Kasumi-1 (cell line): ENCODE measurements at regions not wholly inside any gene's neighbourhood (a gene's known extent, or its start where the extent isn't known, plus 50 kb on each side); places are given as distances from the start of the nearest gene placed in this dataset.
A peak's percentile ranks its signal among the peaks of the same experiment; 100 is the strongest.
"Not testable (repeated sequence)": the region's sequence is repeated elsewhere in the genome, so short reads cannot be mapped to it uniquely, and the experiment has no call there.

Experiments used
- DNase-seq, 2 experiments: peaks; one replicate each; lab custom pipeline; 2025; lab: John Stamatoyannopoulos, UW

GRCh38 chr4:108458681-108459080 lies 161.7 kb upstream of the RPL34 start:
- DNase-seq: peak; percentile 74 to 77

DNA sequence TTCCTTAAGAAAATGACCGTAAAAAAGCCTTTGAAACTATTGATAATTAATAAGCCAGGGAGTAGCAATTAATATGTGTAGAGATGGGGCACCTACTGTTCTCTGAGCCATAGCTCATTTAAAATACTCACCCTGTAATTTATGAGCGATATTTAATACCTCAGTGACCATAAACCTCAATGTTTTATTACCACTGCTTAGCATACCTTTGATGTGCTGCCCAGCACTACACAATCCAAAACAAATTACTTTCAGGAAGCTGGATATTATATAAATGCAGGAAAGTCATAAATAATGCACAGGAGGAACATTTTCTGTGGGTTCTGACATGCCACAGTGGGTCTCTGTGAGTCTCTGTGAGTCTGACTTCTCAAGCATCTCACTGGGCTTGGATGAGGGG lies 166.1 kb upstream of the RPL34 start:
- DNase-seq: no peak

DNA sequence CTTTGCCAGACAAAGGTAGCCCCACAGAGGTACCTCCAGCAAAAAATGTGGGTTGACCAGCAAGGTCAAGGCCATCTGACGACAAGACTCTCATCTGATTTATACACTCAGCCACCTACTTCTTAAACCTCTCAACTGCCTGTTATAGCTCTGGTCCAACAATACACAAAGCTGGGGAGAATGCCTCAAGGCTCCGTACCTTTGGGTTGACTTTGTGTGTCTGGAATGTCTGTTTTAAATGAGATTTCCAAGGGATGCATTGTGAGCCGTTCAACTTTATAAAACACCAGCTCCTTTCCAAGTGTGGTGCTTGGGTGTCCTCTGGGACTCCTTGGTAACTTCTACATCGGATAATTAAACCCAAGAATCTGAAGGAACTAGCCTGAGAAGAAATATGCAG lies 167.0 kb upstream of the RPL34 start:
- no peak for DNase-seq

DNA sequence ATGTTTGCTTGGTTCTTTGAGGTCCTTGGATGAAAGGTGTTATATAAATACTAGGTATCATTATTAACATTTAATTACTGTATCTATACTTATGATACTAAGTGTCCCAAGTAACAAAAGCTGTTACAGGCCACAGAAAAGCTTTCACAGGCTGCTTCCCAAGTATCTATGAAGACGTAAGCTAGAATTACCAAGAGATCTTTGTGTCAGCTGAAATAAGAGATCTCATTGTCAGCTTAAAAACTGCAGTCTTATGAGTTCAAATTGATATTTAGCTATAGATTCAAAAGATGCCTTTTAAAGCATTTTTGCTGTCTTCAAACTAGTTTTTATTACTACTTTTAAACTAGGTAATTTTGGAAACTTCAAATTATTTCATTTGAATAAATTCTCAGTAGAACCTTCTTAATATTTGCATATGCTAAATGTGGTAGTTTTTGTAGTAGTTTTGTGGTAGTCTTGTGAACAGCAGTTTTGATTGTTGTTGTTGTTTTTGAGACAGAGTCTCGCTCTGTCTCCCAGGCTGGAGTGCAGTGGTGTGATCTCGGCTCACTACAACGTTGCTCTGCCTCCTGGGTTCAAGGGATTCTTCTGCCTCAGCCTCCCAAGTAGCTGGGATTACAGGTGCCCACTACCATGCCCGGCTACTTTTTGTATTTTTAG lies 170.0 kb upstream of the RPL34 start:
- DNase-seq: no peak

GRCh38 chr4:108449129-108449528 lies 171.2 kb upstream of the RPL34 start:
- DNase-seq: peak; percentile 25 to 31

DNA sequence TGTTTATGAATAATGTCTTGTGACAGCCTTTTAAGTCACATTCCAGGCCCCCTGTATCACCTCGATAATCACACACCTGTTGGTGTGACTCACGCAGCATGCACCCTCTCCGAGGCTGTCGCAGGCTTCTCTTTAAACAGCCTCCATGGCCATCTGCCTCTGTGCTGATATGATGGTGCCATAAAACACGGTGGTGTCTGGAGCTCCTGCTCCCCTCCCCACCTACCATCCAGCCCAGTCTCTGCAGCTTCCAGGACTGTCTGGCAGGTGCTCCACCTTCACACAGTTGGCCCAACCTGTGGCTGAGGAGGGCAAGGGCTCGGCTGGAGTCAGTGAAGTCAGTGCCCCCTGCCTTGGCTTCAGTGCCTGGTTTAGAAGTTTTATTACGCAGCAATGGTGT lies 173.8 kb upstream of the RPL34 start:
- DNase-seq: no peak

GRCh38 chr4:108445716-108446115 lies 174.7 kb upstream of the RPL34 start:
- no peak for DNase-seq

DNA sequence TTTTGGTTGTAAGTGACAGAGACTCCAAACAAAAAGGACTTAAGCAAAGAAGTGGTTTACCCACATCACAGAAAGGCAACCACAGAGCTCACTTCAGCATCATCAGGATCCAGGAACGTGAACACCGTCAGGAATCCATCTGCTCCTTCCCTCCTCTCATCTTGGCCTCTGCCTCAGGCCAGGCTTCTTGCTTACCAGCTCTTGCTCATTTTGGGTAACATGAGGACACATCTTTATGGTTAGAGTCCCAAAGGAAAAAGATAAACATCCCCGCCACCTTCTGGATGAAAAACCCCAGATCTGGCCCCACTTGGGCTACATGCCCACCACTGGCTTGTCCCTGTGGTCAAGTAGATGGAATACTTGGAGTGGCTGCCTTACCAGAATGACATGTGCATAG lies 176.8 kb upstream of the RPL34 start:
- no peak for DNase-seq

- no peak for DNase-seq
These were observed 186.5 kb upstream of the RPL34 start for GRCh38 chr4:108433832-108434231.

DNA sequence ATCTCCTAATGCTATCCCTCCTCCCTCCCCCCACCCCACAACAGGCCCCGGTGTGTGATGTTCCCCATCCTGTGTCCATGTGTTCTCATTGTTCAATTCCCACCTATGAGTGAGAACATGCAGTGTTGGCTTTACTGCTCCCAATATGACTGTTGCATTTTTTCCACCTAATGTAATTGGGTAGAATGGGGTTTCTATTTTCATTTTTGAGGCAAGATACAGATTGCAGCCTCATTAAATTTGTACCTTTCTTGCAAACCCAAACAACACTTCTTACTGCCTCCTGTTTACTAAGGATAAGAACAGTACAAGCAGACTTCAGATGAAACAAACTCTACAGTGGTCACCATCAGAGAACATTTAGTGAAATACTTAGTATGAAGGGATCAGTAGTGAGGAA lies 187.0 kb upstream of the RPL34 start:
- DNase-seq: not testable (repeated sequence)

GRCh38 chr4:108432418-108432817 lies 188.0 kb upstream of the RPL34 start:
- DNase-seq: no peak

DNA sequence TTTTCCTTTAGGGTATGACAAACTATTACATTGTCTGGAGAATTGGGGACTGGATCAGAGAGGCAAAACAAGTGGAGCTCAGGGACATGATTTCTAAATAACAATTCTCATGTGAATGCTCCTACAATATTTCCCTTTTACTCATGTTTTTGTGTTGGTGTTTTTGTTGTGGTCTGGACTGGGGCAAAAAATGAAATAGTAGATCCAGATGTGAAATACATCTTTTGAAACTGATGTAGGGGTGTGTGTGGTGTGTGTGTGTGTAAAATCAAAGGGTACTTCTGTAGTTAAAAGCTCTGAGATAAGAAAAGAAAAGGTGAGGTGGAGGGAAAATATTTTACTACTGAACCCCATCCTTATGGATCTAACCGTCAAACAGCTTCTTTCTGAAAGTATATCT lies 188.4 kb upstream of the RPL34 start:
- no peak for DNase-seq

DNA sequence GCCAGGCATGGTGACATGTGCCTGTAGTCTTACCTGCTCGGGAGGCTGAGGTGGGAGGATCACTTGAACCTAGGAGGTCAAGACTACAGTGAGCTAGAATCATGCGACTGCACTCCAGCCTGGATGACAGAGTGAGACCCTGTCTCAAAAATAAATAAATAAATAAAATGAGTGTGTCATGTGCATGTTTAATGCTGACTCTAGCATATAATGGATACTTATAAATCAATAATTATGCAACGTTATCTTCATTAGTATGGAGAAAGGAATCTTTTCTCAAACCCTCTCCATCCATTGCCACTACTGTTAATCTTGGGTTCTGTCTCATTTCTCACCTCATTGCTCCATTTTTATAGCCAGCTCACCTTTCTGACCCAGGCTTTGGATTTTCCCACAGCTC lies 189.5 kb upstream of the RPL34 start:
- DNase-seq: no peak

- no peak for DNase-seq
These were observed 190.7 kb upstream of the RPL34 start for GRCh38 chr4:108429662-108430061.

DNA sequence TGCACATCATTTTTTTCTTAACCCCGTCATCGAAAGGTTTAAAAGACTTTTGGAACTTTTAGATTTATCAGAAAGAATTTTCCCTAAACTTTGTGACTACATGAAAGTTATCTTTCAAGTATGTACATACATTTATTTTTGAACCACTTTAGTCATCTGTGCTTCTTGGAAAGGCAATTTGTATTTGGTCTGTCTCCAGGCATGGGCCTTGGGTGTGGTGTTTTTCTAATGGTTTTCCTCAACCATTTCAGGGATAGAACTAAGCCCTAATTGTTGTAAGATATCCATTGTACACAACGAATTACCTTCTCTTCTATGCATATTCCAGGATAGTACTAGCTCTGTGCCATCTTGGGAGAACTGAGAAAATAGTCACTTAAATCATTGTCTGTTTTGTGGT lies 191.5 kb upstream of the RPL34 start:
- DNase-seq: no peak

GRCh38 chr4:108427946-108428485 lies 192.4 kb upstream of the RPL34 start:
- DNase-seq: no peak

GRCh38 chr4:108426493-108426892 lies 193.9 kb upstream of the RPL34 start:
- no peak for DNase-seq

DNA sequence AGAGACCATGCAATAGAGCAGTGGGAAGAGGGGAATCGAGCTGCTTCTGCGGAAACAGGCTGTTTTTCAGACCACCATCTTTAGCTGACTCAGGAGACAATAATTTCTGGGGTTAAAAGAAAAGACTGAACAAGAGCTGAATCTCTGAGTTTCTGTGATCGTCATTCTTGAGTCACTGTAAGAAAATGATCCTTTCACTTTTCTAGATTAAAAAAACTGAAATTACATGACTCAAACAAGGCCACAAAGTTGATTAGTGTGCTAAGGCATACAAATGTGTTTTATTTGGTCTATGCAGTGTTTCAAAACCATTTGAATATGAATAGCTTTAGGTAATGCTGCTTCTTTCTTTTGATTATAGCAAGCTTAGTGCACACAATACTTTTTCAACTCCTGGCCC lies 194.4 kb upstream of the RPL34 start:
- DNase-seq: no peak

DNA sequence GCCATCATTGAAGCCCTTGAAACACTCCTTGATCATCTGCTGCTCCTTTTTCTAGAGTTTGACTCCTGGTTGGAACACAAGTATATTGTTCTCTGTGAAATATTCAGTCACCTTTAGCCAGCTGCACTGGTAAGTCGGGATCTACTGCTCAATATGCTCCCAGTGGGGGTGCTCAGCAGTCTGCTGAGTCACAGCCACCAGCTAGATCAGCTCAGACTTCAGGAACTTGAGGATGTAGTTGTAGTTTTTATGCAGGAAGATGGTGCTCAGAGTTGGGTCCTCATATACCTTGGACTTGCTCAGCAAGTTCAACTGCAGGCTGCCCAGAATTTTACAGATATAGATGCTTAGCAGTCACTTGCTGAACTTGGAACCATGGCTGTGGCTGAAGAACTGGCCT lies 202.5 kb upstream of the RPL34 start:
- DNase-seq: no peak

GRCh38 chr4:108416831-108417230 lies 203.5 kb upstream of the RPL34 start:
- no peak for DNase-seq

DNA sequence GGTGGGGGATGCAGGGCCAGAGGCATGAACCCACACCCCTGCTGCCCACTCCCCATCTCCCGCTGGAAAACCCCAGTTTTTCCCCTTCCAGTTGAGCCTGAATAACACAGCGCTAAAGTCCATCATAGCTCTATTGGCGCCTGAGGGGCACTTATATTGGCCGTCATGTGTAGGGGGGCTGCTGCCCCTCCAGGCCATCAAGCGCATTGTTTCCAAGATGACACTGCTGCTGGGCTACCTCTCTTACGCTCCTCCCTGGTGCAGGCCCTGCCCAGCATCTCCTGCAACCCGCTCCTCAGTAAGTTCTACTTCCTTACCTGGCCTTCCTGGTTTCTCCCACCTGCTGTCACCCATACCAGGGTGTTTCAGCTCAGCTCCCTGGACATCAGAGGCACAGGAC lies 205.0 kb upstream of the RPL34 start:
- no peak for DNase-seq

DNA sequence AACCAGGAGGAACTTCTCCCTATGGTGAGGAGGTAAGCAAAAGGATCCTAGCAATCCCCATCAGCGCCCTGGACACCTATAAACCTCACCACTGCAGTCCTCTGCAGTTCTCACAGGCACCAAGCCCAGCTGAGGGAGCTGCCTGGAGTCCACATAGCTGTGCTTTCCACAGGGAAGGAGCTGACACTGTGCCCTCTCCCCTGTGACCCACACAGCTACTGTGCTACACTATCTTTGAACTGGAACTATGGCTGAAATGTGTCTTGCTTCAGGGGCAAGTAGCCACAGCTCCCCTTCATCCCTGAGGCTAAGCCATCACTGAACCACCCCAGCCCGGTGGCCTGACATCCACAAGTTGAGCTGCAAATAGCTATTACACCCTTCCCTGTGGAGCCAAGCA lies 208.5 kb upstream of the RPL34 start:
- DNase-seq: no peak

DNA sequence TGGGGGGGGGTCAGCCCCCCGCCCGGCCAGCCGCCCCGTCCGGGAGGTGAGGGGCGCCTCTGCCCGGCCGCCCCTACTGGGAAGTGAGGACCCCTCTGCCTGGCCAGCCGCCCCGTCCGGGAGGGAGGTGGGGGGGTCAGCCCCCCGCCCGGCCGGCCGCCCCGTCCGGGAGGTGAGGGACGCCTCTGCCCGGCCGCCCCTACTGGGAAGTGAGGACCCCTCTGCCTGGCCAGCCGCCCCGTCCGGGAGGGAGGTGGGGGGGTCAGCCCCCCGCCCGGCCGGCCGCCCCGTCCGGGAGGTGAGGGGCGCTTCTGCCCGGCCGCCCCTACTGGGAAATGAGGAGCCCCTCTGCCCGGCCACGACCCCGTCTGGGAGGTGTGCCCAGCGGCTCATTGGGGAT lies 210.7 kb upstream of the RPL34 start:
- not testable (repeated sequence) for DNase-seq

DNA sequence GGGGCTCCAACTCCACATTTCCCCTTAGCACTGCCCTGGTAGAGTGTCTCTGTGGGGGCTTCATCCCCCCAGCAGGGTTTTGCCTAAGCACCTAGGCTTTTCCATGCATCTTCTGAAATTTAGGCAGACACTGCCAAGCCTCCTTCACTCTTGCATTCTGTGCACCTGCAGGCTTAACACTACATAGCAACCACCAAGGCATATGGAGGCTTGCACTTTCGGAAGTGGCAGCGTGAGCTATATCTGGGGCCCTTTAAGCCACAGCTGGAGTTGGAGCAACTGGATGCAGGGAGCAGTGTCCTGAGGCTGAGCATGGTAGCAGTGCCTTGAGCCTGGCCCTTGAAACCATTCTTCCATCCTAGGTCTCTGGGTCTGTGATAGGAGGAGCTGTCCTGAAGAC lies 214.8 kb upstream of the RPL34 start:
- no peak for DNase-seq
